ENCODE measurements at regions not wholly inside any gene's neighbourhood (a gene's known extent, or its start where the extent isn't known, plus 50 kb on each side); places are given as distances from the start of the nearest gene placed in this dataset.

- H3K36me3 ChIP-seq (ENCODE audit: control insufficient read depth, insufficient read depth, low read length), result no peaks in the 10 kb centered on the region
- no peaks in the 10 kb centered on the region for H3K4me1 ChIP-seq
- H3K27me3 ChIP-seq (ENCODE audit: control insufficient read depth, insufficient read depth, low read length), result no peaks in the 10 kb centered on the region
- H3K9ac ChIP-seq, result no peak overlapping the region
- no peak overlapping the region for H2AFZ ChIP-seq
- TF ChIP-seq CTCF (IDR thresholded peaks at IDR 0.05), result no peak
- no peak overlapping the region for H3K4me3 ChIP-seq (ENCODE audit: low read depth, low read length)
- no peaks in the 10 kb centered on the region for H3K79me2 ChIP-seq
- H3K27ac ChIP-seq, result no peak overlapping the region
- no peaks in the 10 kb centered on the region for H3K9me3 ChIP-seq (ENCODE audit: control insufficient read depth, low read length)
- no peak overlapping the region for H3K4me2 ChIP-seq (ENCODE audit: low read length)
These were observed 1428.2 kb upstream of the GBE1 start for GRCh38 chr3:83189634-83190033.

GRCh38 chr3:83169473-83169872, 1408.0 kb upstream of the GBE1 start:
- TF ChIP-seq CTCF (IDR thresholded peaks at IDR 0.05), result no peak
- Histone ChIP-seq H3K4me3 (ENCODE audit: low read depth, low read length) (no peak overlapping the region), H3K4me1 (no peaks in the 10 kb centered on the region), H3K4me2 (ENCODE audit: low read length) (no peak overlapping the region), H2AFZ (no peak overlapping the region), H3K9me3 (ENCODE audit: control insufficient read depth, low read length) (no peaks in the 10 kb centered on the region), H3K9ac (no peak overlapping the region), H3K79me2 (no peaks in the 10 kb centered on the region), H3K27ac (no peak overlapping the region), H3K36me3 (ENCODE audit: control insufficient read depth, insufficient read depth, low read length) (no peaks in the 10 kb centered on the region), H3K27me3 (ENCODE audit: control insufficient read depth, insufficient read depth, low read length) (no peaks in the 10 kb centered on the region)

- H3K9me3 ChIP-seq (ENCODE audit: control insufficient read depth, low read length), result no peaks in the 10 kb centered on the region
These were observed 1389.5 kb upstream of the GBE1 start for GRCh38 chr3:83150896-83151295.

GRCh38 chr3:83140983-83141382, 1379.5 kb upstream of the GBE1 start:
- Histone ChIP-seq H3K9ac (no peak overlapping the region), H3K36me3 (ENCODE audit: control insufficient read depth, insufficient read depth, low read length) (no peaks in the 10 kb centered on the region), H3K9me3 (ENCODE audit: control insufficient read depth, low read length) (no peaks in the 10 kb centered on the region), H2AFZ (no peak overlapping the region), H3K4me2 (ENCODE audit: low read length) (no peak overlapping the region), H3K27ac (no peak overlapping the region), H3K4me1 (no peaks in the 10 kb centered on the region), H3K79me2 (no peaks in the 10 kb centered on the region), H3K27me3 (ENCODE audit: control insufficient read depth, insufficient read depth, low read length) (no peaks in the 10 kb centered on the region), H3K4me3 (ENCODE audit: low read depth, low read length) (no peak overlapping the region)
- TF ChIP-seq CTCF (IDR thresholded peaks at IDR 0.05), result no peak

More at GRCh38 chr3:83150896-83151295, 1389.5 kb upstream of the GBE1 start:
- no peaks in the 10 kb centered on the region for H3K79me2 ChIP-seq
- H3K27me3 ChIP-seq (ENCODE audit: control insufficient read depth, insufficient read depth, low read length), result no peaks in the 10 kb centered on the region
- H3K4me1 ChIP-seq, result no peaks in the 10 kb centered on the region
- no peak overlapping the region for H3K4me3 ChIP-seq (ENCODE audit: low read depth, low read length)
- no peak overlapping the region for H3K9ac ChIP-seq
- H3K36me3 ChIP-seq (ENCODE audit: control insufficient read depth, insufficient read depth, low read length), result no peaks in the 10 kb centered on the region
- H2AFZ ChIP-seq, result no peak overlapping the region
- H3K27ac ChIP-seq, result no peak overlapping the region
- TF ChIP-seq CTCF (IDR thresholded peaks at IDR 0.05), result no peak
- H3K4me2 ChIP-seq (ENCODE audit: low read length), result no peak overlapping the region

- TF ChIP-seq CTCF (IDR thresholded peaks at IDR 0.05), result no peak
- Histone ChIP-seq H3K4me2 (ENCODE audit: low read length) (no peak overlapping the region), H3K79me2 (no peaks in the 10 kb centered on the region), H3K27me3 (ENCODE audit: control insufficient read depth, insufficient read depth, low read length) (no peaks in the 10 kb centered on the region), H3K4me3 (ENCODE audit: low read depth, low read length) (no peak overlapping the region), H3K36me3 (ENCODE audit: control insufficient read depth, insufficient read depth, low read length) (no peaks in the 10 kb centered on the region), H3K9me3 (ENCODE audit: control insufficient read depth, low read length) (no peaks in the 10 kb centered on the region), H3K27ac (no peak overlapping the region), H2AFZ (no peak overlapping the region), H3K4me1 (no peaks in the 10 kb centered on the region), H3K9ac (no peak overlapping the region)
These were observed 1369.8 kb upstream of the GBE1 start for GRCh38 chr3:83131236-83131635.
